ENCODE measurements at regions not wholly inside any gene's neighbourhood (a gene's known extent, or its start where the extent isn't known, plus 50 kb on each side); places are given as distances from the start of the nearest gene placed in this dataset.

DNA sequence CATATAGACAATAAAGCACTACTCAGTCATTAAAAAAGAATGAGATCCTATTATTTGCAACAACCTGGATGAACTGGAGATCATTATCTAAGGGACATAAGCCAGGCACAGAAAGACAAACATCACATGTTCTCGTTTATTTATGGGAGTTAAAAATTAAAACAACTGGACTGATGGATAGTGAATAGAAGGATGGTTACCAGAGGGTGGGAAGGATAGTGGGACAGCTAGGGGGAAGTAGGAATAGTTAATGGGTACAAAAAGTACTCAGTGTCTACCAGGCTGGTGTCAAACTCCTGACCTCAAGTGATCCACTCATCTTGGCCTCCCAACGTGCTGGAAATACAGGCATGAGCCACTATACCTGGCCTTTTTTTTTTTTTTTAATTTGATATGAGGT is 56.7 kb upstream of the KTN1 start:
- TF ChIP-seq, protein P1, sequence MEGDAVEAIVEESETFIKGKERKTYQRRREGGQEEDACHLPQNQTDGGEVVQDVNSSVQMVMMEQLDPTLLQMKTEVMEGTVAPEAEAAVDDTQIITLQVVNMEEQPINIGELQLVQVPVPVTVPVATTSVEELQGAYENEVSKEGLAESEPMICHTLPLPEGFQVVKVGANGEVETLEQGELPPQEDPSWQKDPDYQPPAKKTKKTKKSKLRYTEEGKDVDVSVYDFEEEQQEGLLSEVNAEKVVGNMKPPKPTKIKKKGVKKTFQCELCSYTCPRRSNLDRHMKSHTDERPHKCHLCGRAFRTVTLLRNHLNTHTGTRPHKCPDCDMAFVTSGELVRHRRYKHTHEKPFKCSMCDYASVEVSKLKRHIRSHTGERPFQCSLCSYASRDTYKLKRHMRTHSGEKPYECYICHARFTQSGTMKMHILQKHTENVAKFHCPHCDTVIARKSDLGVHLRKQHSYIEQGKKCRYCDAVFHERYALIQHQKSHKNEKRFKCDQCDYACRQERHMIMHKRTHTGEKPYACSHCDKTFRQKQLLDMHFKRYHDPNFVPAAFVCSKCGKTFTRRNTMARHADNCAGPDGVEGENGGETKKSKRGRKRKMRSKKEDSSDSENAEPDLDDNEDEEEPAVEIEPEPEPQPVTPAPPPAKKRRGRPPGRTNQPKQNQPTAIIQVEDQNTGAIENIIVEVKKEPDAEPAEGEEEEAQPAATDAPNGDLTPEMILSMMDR (conservative IDR thresholded peaks at IDR 0.05 in 1 of 2, IDR thresholded peaks at IDR 0.05 in 1 of 2; ENCODE audit: extremely low read depth in 1 of 2, insufficient read depth in 1 of 2, low read depth in 1 of 2, low read length in 2 of 2), result no peak
- TF ChIP-seq EZH2 (IDR thresholded peaks at IDR 0.05; ENCODE audit: borderline replicate concordance, low read length), result no peak

Data from mammary epithelial cell (primary cell).